ENCODE measurements at regions not wholly inside any gene's neighbourhood (a gene's known extent, or its start where the extent isn't known, plus 50 kb on each side); places are given as distances from the start of the nearest gene placed in this dataset.
"Not testable (repeated sequence)": the region's sequence is repeated elsewhere in the genome, so short reads cannot be mapped to it uniquely, and the experiment has no call there.

GRCh38 chr7:106570948-106571418, 90.0 kb downstream of the CCDC71L start:
- H3K27me3 ChIP-seq (ENCODE audit: insufficient read depth, low read length) = no peaks in the 10 kb centered on the region
- no peaks in the 10 kb centered on the region for H3K9me3 ChIP-seq (ENCODE audit: low read depth, low read length)
- no peak overlapping the region for H3K4me3 ChIP-seq (ENCODE audit: low read length)
- peaks cover 8% of the 10 kb centered on the region for H3K4me1 ChIP-seq (ENCODE audit: insufficient read depth, low read length)

GRCh38 chr7:106570146-106570545, 90.8 kb downstream of the CCDC71L start:
- H3K9me3 ChIP-seq (ENCODE audit: low read depth, low read length) = no peaks in the 10 kb centered on the region
- H3K4me3 ChIP-seq (ENCODE audit: low read length) = no peak overlapping the region
- peaks cover 8% of the 10 kb centered on the region for H3K4me1 ChIP-seq (ENCODE audit: insufficient read depth, low read length)
- H3K27me3 ChIP-seq (ENCODE audit: insufficient read depth, low read length) = no peaks in the 10 kb centered on the region

DNA sequence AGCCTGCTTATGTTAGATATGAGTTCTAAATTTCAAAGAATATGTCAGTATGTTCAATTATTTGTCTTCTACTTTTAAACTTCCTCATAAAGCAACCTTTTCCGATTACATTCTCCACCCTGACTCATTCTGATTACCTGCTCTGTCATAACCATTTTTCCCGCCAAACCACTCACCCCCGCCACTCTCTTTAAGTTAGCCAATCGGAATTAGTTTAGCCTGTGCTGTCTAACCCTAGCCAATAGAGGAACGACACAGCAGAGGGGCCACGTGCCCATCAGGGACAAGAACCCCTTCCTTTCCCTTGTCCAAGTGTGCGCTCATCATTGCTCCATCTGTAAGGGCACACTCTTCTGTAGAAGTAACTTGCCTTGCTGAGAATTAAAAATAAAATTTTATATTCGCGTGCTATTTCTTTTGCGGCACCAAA, 91.4 kb downstream of the CCDC71L start:
- no peak overlapping the region for H3K4me3 ChIP-seq (ENCODE audit: low read length)

DNA sequence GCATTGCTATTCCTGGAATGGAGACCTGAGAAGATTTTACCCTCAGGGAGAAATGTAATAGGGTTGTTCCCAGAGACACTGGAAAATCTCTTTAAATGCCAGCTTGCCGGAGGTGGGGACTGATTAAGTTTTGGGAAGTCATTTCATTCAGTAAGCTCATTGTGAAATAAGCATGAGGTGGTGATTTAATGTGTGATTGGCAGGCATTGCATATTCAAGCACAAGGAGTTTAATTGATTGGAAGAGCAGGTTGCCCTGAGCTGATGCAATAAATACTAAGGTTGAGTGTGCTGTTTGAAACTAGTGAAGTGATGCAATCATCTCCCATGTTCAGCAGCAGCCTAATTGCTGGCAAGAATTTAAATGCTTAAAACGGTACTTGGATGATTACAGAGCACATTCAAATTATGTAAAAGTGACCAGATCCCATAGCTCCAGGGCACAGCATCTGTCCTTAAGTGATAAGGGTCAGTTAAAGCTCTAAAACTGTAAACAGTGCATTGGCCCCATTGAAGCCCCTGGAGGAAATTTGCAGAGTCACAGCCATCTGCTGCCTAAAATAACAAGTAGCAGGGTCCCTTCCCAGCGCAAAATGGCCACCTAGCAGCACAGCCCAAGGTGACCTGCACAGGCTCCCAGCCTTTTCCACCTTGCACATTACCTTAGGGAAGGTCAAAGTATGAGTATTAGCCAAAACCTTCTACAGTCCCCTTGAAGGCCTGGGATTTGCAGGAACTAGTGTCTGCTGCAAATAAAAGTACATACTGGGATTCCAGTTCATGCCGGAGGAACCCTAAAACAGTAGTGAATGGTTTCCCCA, 92.1 kb downstream of the CCDC71L start:
- H3K4me3 ChIP-seq (ENCODE audit: low read length) = no peak overlapping the region
- peaks cover 8% of the 10 kb centered on the region for H3K4me1 ChIP-seq (ENCODE audit: insufficient read depth, low read length)
- no peaks in the 10 kb centered on the region for H3K9me3 ChIP-seq (ENCODE audit: low read depth, low read length)
- no peaks in the 10 kb centered on the region for H3K27me3 ChIP-seq (ENCODE audit: insufficient read depth, low read length)

More for the DNA sequence above, 91.4 kb downstream of the CCDC71L start:
- H3K9me3 ChIP-seq (ENCODE audit: low read depth, low read length) = no peaks in the 10 kb centered on the region
- peaks cover 8% of the 10 kb centered on the region for H3K4me1 ChIP-seq (ENCODE audit: insufficient read depth, low read length)
- H3K27me3 ChIP-seq (ENCODE audit: insufficient read depth, low read length) = no peaks in the 10 kb centered on the region

DNA sequence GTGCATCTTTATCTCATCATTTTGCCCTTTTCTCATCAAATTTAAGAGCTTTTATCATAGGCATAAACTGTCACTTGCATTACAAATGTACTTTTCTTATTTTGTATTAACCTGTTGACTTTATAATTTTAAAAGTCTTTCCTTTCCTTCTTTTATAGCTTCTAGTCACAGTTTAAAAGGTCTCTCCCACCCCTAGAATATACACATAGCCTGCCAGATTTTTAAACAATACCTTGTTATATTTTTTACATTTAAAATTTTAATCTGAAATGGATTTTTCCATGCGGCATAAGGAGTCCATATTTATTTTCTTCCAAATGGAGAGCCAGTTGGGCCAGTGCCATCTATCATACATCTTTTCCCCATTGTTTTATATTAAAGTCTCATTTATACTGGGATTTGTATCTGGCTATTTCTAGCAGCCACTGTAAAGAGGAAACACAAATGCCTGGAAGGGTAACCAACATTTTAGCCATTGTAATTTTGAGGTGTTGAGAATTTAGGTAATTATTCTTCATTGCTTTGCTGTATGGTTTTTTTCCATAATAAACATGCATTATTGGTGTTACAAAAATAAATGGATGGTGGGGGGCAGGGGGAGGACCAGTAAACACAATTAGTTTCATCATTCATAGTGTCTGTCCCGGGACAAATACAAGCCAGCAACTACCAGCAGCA, 92.8 kb downstream of the CCDC71L start:
- no peak overlapping the region for H3K4me3 ChIP-seq (ENCODE audit: low read length)
- no peaks in the 10 kb centered on the region for H3K27me3 ChIP-seq (ENCODE audit: insufficient read depth, low read length)
- H3K9me3 ChIP-seq (ENCODE audit: low read depth, low read length) = no peaks in the 10 kb centered on the region
- peaks cover 8% of the 10 kb centered on the region for H3K4me1 ChIP-seq (ENCODE audit: insufficient read depth, low read length)

GRCh38 chr7:106567204-106568001, 93.6 kb downstream of the CCDC71L start:
- H3K4me3 ChIP-seq (ENCODE audit: low read length); H3K27me3 ChIP-seq (ENCODE audit: insufficient read depth, low read length); H3K9me3 ChIP-seq (ENCODE audit: low read depth, low read length); H3K4me1 ChIP-seq (ENCODE audit: insufficient read depth, low read length): not testable (repeated sequence)

- Histone ChIP-seq H3K27me3 (ENCODE audit: insufficient read depth, low read length) (no peaks in the 10 kb centered on the region), H3K4me3 (ENCODE audit: low read length) (no peak overlapping the region)
These were observed 94.3 kb downstream of the CCDC71L start for GRCh38 chr7:106566672-106567071.

DNA sequence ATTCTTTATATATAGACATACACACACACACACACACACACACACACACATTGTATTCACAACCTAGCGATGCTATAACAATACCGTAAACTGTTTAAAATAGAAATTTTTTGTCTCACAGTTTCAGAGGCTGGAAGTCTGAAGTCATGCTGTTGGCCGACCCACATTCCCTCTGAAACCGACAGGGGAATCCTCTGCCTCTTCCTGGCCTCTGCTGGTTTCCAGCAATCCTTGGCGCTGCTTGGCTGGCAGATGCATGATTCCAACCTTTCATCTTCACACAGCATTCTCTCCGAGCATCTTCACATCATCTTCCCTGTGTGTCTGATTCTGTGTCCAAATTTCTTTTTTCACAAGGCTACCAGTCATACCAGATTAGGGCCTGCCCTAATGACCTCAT, 94.8 kb downstream of the CCDC71L start:
- peaks cover 8% of the 10 kb centered on the region for H3K4me1 ChIP-seq (ENCODE audit: insufficient read depth, low read length)
- H3K4me3 ChIP-seq (ENCODE audit: low read length) = no peak overlapping the region
- no peaks in the 10 kb centered on the region for H3K9me3 ChIP-seq (ENCODE audit: low read depth, low read length)
- H3K27me3 ChIP-seq (ENCODE audit: insufficient read depth, low read length) = no peaks in the 10 kb centered on the region

More at GRCh38 chr7:106566672-106567071, 94.3 kb downstream of the CCDC71L start:
- H3K4me1 ChIP-seq (ENCODE audit: insufficient read depth, low read length) = peaks cover 8% of the 10 kb centered on the region
- H3K9me3 ChIP-seq (ENCODE audit: low read depth, low read length) = no peaks in the 10 kb centered on the region

DNA sequence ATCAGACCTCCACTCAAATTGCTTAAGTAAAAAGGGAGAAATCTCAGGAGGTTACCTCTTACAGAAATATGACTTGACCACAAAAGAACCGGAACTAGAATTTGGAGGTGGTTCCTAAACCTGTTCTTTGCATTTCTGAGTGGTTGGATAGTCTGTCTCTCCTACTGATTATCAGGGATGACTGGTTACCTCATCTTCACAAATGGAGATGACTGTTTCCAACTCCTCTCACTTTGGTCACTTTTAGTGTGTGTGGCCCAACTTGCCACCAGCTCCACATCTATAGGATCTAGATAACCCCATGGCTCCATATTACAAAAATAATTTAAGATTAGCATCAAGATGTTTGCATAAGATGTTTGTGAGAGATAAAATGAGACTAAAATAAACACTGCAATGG, 95.5 kb downstream of the CCDC71L start:
- Histone ChIP-seq H3K4me1 (ENCODE audit: insufficient read depth, low read length) (peaks cover 8% of the 10 kb centered on the region), H3K9me3 (ENCODE audit: low read depth, low read length) (no peaks in the 10 kb centered on the region), H3K4me3 (ENCODE audit: low read length) (no peak overlapping the region), H3K27me3 (ENCODE audit: insufficient read depth, low read length) (no peaks in the 10 kb centered on the region)

- no peaks in the 10 kb centered on the region for H3K4me1 ChIP-seq (ENCODE audit: insufficient read depth, low read length)
- H3K27me3 ChIP-seq (ENCODE audit: insufficient read depth, low read length) = no peaks in the 10 kb centered on the region
- no peak overlapping the region for H3K4me3 ChIP-seq (ENCODE audit: low read length)
- H3K9me3 ChIP-seq (ENCODE audit: low read depth, low read length) = no peaks in the 10 kb centered on the region
These were observed 97.3 kb downstream of the CCDC71L start for GRCh38 chr7:106563466-106564150.

DNA sequence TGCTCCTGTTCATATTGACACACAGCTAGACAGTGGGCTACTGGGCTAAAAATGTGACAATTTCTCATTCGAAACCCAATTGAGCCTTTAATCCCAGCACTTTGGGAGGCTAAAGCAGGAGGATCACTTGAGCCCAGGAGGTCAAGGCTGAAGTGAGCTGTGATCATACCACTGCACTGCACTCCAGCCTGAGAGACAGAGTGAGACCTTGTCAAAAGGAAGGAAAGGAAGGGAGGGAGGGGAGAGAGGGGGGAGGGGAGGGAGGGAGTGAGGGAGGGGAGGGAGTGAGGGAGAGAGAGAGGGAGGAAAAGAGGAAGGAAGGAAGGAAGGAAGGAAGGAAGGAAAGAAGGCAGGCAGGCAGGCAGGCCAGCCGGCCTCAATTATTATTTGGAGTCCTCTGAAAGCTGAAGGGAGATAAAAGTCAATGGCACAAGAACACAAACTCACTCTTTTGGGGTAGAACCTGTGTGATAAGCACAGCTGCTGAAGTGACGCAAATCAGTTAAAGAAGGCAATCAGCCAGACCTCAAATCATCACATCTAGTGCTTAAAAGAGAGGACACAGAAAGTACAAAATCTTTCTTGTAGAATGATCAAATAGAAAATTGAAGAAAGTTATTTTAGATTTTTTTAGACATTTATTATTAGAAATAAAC, 98.1 kb downstream of the CCDC71L start:
- H3K9me3 ChIP-seq (ENCODE audit: low read depth, low read length) = no peaks in the 10 kb centered on the region

GRCh38 chr7:106561666-106562411, 99.1 kb downstream of the CCDC71L start:
- Histone ChIP-seq H3K4me1 (ENCODE audit: insufficient read depth, low read length) (no peaks in the 10 kb centered on the region), H3K9me3 (ENCODE audit: low read depth, low read length) (no peaks in the 10 kb centered on the region), H3K27me3 (ENCODE audit: insufficient read depth, low read length) (no peaks in the 10 kb centered on the region), H3K4me3 (ENCODE audit: low read length) (no peak overlapping the region)

More for the DNA sequence above, 98.1 kb downstream of the CCDC71L start:
- Histone ChIP-seq H3K4me1 (ENCODE audit: insufficient read depth, low read length) (no peaks in the 10 kb centered on the region), H3K4me3 (ENCODE audit: low read length) (no peak overlapping the region), H3K27me3 (ENCODE audit: insufficient read depth, low read length) (no peaks in the 10 kb centered on the region)

GRCh38 chr7:106561151-106561550, 99.8 kb downstream of the CCDC71L start:
- H3K4me1 ChIP-seq (ENCODE audit: insufficient read depth, low read length) = no peaks in the 10 kb centered on the region
- H3K4me3 ChIP-seq (ENCODE audit: low read length) = no peak overlapping the region
- H3K9me3 ChIP-seq (ENCODE audit: low read depth, low read length) = no peaks in the 10 kb centered on the region
- H3K27me3 ChIP-seq (ENCODE audit: insufficient read depth, low read length) = no peaks in the 10 kb centered on the region
